Nucleus accumbens (tissue), 56 donors: ENCODE measurements at regions not wholly inside any gene's neighbourhood (a gene's known extent, or its start where the extent isn't known, plus 50 kb on each side); places are given as distances from the start of the nearest gene placed in this dataset.
A peak's percentile ranks its signal among the peaks of the same experiment; 100 is the strongest.
"Not testable (repeated sequence)": the region's sequence is repeated elsewhere in the genome, so short reads cannot be mapped to it uniquely, and the experiment has no call there.

Experiments
- DNase-seq, 56 donors: peaks; one replicate each; lab custom pipeline; 2025; lab: John Stamatoyannopoulos, UW

DNA sequence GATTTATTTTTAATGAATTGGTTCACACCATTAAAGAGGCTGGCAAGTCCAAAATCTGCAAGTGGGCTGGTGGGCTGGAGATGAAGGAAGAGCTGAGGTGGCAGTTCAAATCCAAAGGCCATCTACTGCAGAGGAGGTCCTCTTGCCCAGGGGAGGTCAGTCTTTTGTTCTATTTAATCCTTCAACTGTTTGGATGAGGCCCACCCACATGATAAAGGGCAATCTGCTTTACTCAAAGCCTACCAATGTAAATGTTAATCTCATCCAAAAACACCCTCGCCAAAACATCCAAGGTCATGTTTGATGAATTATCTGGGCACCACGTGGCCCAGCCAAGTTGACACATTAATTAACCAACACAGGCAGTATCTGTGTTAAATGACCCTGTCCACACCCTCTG is 99.0 kb downstream of the RRAGC start:
- DNase-seq, result no peak

GRCh38 chr1:38758820-38759219 is 100.8 kb downstream of the RRAGC start:
- peak in 3 of 56 donors; percentile 9 to 26 (median 22) for DNase-seq

- DNase-seq, result no peak
These were observed 112.5 kb downstream of the RRAGC start for GRCh38 chr1:38746941-38747600.

GRCh38 chr1:38746402-38746935 is 113.1 kb downstream of the RRAGC start:
- DNase-seq, result no peak

DNA sequence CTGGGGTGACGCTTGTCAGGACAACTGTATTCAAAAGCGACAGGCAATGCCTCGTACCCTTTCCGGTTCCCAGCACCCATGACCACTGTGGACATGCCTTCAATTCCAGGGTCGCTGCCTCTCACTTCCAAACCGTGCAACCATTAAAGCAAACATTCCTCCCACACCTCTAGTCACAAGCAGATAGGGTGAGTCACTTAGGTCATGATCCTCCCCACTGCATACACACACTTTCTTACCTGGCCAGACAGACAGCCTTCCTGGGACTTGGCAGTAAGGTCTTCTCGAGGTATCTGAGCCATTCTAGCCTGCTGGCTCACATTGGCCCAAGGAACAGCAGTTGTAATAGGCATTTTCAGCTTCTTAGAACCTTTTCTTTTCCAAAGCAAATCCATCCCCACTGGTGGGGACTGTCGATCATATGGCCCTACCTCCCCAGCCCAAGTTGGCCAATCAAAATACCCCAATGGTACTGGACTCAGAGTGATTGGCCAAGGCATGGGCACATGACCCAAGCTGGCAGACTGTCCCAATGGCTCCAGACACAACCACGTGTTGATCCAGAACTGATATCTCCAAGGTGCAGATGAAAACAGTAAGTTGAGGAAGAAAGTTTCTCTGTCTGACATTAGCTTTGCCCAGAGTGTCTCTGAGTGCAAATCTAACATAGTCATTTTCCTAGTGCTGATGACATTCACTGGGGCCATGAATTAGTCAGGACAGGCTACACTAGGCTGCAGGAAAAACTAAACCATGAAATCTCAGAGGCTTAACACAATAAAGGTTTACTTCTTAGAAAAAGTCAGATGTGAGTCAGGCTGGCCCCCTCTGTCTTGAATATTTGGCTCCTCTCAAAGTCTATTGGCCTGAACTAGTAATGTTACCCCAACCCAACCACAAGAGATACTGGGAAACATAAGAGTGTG is 113.8 kb downstream of the RRAGC start:
- no peak for DNase-seq

- no peak for DNase-seq
These were observed 114.9 kb downstream of the RRAGC start for GRCh38 chr1:38744452-38745350.

GRCh38 chr1:38743184-38743583 is 116.4 kb downstream of the RRAGC start:
- no peak for DNase-seq

GRCh38 chr1:38741341-38741740 is 118.2 kb downstream of the RRAGC start:
- DNase-seq, result no peak

DNA sequence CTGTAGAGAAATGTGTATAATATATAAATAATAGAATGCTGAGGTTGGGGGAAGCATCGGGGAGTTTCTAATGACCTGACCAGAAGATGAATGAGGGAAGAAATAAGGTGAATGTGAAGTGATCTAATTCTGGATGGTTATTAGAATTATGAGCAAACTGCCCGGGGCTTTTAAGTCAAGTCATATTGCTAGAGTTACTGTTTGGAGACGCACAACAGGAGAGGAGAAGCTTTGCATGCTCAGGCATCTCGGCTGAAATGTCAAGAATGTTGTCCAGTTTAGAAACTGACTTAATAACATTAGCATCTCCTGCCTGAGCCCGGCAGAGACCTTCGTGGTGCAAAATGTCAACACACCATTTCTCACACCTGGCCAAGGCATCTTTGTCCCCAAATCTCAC is 119.1 kb downstream of the RRAGC start:
- no peak for DNase-seq

GRCh38 chr1:38738207-38738606 is 121.4 kb downstream of the RRAGC start:
- DNase-seq, result no peak

GRCh38 chr1:38736399-38736798 is 123.2 kb downstream of the RRAGC start:
- DNase-seq, result no peak

GRCh38 chr1:38735651-38736161 is 123.9 kb downstream of the RRAGC start:
- no peak for DNase-seq

- no peak for DNase-seq
These were observed 125.8 kb downstream of the RRAGC start for GRCh38 chr1:38733761-38734160.

GRCh38 chr1:38730511-38731397 is 128.8 kb downstream of the RRAGC start:
- no peak for DNase-seq

DNA sequence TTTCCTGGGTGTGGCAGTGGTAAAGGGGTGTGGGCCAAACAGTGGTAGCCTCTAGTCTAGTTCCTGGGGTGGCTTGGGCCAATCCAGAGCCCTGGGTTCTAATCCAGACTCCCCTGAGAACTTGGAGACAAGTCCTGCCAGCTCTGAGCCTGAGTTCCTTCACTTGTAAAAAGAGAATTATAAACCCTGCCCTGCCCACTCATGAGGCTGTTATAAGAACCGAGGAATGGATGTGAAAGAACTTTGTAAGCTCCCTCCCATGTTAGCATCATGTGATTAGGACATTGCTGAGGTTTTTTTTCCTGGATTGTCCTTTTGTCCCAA is 131.0 kb downstream of the RRAGC start:
- DNase-seq, result no peak

GRCh38 chr1:38727684-38728584 is 131.6 kb downstream of the RRAGC start:
- peak in 49 of 56 donors; percentile 2 to 83 (median 30) for DNase-seq

GRCh38 chr1:38725321-38725961 is 134.1 kb downstream of the RRAGC start:
- not testable (repeated sequence) for DNase-seq
